ENCODE measurements at regions not wholly inside any gene's neighbourhood (a gene's known extent, or its start where the extent isn't known, plus 50 kb on each side); places are given as distances from the start of the nearest gene placed in this dataset.
A peak's percentile ranks its signal among the peaks of the same experiment; 100 is the strongest.

- TF ChIP-seq CTCF (conservative IDR thresholded peaks at IDR 0.05; ENCODE audit: low read depth, low read length) = no peak
- no peak overlapping the region for H3K4me3 ChIP-seq (ENCODE audit: low read depth, low read length)
- peak; percentile 1 for DNase-seq (ENCODE audit: low read depth)
Measured at GRCh38 chr4:65737672-65738071, 67.4 kb upstream of the EPHA5 start.

GRCh38 chr4:65724973-65725372 lies 54.7 kb upstream of the EPHA5 start:
- DNase-seq (ENCODE audit: low read depth) = no peak
- no peak for TF ChIP-seq CTCF (conservative IDR thresholded peaks at IDR 0.05; ENCODE audit: low read depth, low read length)
- no peak overlapping the region for H3K4me3 ChIP-seq (ENCODE audit: low read depth, low read length)

Measured in choroid plexus epithelial cell (primary cell).